ENCODE measurements at regions not wholly inside any gene's neighbourhood (a gene's known extent, or its start where the extent isn't known, plus 50 kb on each side); places are given as distances from the start of the nearest gene placed in this dataset.

GRCh38 chr22:48607901-48608662 is 1219.6 kb downstream of the BRD1 start:
- TF ChIP-seq CTCF (IDR thresholded peaks at IDR 0.05) = no peak
- Histone ChIP-seq H3K9me3 (no peaks in the 10 kb centered on the region), H3K4me3 (no peak overlapping the region), H3K27me3 (replicated peaks; ENCODE audit: insufficient read depth) (no peaks in the 10 kb centered on the region), H3K36me3 (no peaks in the 10 kb centered on the region), H3K27ac (no peak overlapping the region), H3K4me1 (ENCODE audit: control insufficient read depth in 1 of 2, low read depth in 2 of 2) (no peaks in the 10 kb centered on the region)
- ATAC-seq (ENCODE audit: insufficient number of reproducible peaks, low FRiP score, low read depth) = no peak
- DNase-seq (ENCODE audit: low spot score) = no peak

- H3K9me3 ChIP-seq = no peaks in the 10 kb centered on the region
- no peaks in the 10 kb centered on the region for H3K36me3 ChIP-seq
- H3K4me3 ChIP-seq = no peak overlapping the region
- H3K4me1 ChIP-seq (ENCODE audit: control insufficient read depth in 1 of 2, low read depth in 2 of 2) = no peaks in the 10 kb centered on the region
- DNase-seq (ENCODE audit: low spot score) = no peak
- no peaks in the 10 kb centered on the region for H3K27me3 ChIP-seq (replicated peaks; ENCODE audit: insufficient read depth)
- no peak for ATAC-seq (ENCODE audit: insufficient number of reproducible peaks, low FRiP score, low read depth)
- no peak for TF ChIP-seq CTCF (IDR thresholded peaks at IDR 0.05)
- no peak overlapping the region for H3K27ac ChIP-seq
Observed at GRCh38 chr22:48606684-48607307, 1220.9 kb downstream of the BRD1 start.

- no peak overlapping the region for H3K27ac ChIP-seq
- no peaks in the 10 kb centered on the region for H3K36me3 ChIP-seq
- no peak for ATAC-seq (ENCODE audit: insufficient number of reproducible peaks, low FRiP score, low read depth)
- no peaks in the 10 kb centered on the region for H3K9me3 ChIP-seq
- no peak for TF ChIP-seq CTCF (IDR thresholded peaks at IDR 0.05)
- H3K4me1 ChIP-seq (ENCODE audit: control insufficient read depth in 1 of 2, low read depth in 2 of 2) = no peaks in the 10 kb centered on the region
- no peak for DNase-seq (ENCODE audit: low spot score)
- no peaks in the 10 kb centered on the region for H3K27me3 ChIP-seq (replicated peaks; ENCODE audit: insufficient read depth)
- no peak overlapping the region for H3K4me3 ChIP-seq
Observed at GRCh38 chr22:48605856-48606481, 1221.7 kb downstream of the BRD1 start.

GRCh38 chr22:48605125-48605524 is 1222.5 kb downstream of the BRD1 start:
- H3K4me1 ChIP-seq (ENCODE audit: control insufficient read depth in 1 of 2, low read depth in 2 of 2) = no peaks in the 10 kb centered on the region
- ATAC-seq (ENCODE audit: insufficient number of reproducible peaks, low FRiP score, low read depth) = no peak
- no peaks in the 10 kb centered on the region for H3K27me3 ChIP-seq (replicated peaks; ENCODE audit: insufficient read depth)
- no peak for DNase-seq (ENCODE audit: low spot score)
- H3K27ac ChIP-seq = no peak overlapping the region
- no peaks in the 10 kb centered on the region for H3K36me3 ChIP-seq
- H3K9me3 ChIP-seq = no peaks in the 10 kb centered on the region
- no peak for TF ChIP-seq CTCF (IDR thresholded peaks at IDR 0.05)
- H3K4me3 ChIP-seq = no peak overlapping the region

- H3K9me3 ChIP-seq = no peaks in the 10 kb centered on the region
- H3K27me3 ChIP-seq (replicated peaks; ENCODE audit: insufficient read depth) = no peaks in the 10 kb centered on the region
- no peak overlapping the region for H3K27ac ChIP-seq
- H3K4me3 ChIP-seq = no peak overlapping the region
- H3K4me1 ChIP-seq (ENCODE audit: control insufficient read depth in 1 of 2, low read depth in 2 of 2) = no peaks in the 10 kb centered on the region
- ATAC-seq (ENCODE audit: insufficient number of reproducible peaks, low FRiP score, low read depth) (no peak), DNase-seq (ENCODE audit: low spot score) (no peak)
- H3K36me3 ChIP-seq = no peaks in the 10 kb centered on the region
- TF ChIP-seq CTCF (IDR thresholded peaks at IDR 0.05) = no peak
Observed at GRCh38 chr22:48603621-48604320, 1223.9 kb downstream of the BRD1 start.
